NB4 (cell line): ENCODE measurements at regions not wholly inside any gene's neighbourhood (a gene's known extent, or its start where the extent isn't known, plus 50 kb on each side); places are given as distances from the start of the nearest gene placed in this dataset.

Experiments
- DNase-seq: peaks from one replicate; pipeline ENCODE4 v3.0.0; 2010; ENCODE audit warnings: low read depth
- H3K4me3 ChIP-seq: one replicate; pipeline ENCODE4 v1.5.1; 2011; ENCODE audit warnings: mild to moderate bottlenecking, low read depth, low read length, moderate library complexity
- CTCF ChIP-seq: IDR thresholded peaks from one replicate; pipeline ENCODE4 v1.5.1; 2012; ENCODE audit warnings: low read depth, low read length
- MYC ChIP-seq: IDR thresholded peaks from 2 replicates; pipeline ENCODE4 v1.6.1; 2011; ENCODE audit warnings: low read depth, low read length
- POLR2A ChIP-seq: IDR thresholded peaks from 2 replicates; pipeline ENCODE4 v1.6.1; 2011; ENCODE audit warnings: mild to moderate bottlenecking; ENCODE audit not compliant: insufficient read length; ENCODE audit errors: extremely low read depth
- TF ChIP-seq, protein P1 (sequence below): IDR thresholded peaks from 2 replicates; pipeline ENCODE4 v1.6.1; 2011; ENCODE audit warnings: low read depth, low read length

DNA sequence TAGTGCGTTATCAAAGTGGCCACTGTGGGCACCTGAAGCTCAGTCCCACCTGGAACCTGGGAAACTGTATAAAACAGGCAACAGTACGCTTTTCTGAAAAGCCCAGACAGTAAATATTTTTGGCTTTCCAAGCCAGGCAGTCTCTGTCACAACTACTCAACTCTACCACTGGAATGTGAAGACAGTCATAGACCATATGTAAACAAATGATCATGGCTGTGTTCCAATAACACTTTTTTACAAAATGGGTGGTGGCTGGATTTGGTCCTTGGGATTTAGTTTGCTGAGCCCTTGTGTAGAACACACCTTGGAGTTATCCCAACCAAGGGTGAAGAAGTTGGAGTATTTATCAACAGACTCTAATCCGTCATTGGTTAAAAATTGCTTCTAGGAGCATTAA is 259.9 kb downstream of the SKIDA1 start:
- no peak for DNase-seq
- H3K4me3 ChIP-seq, result no peak overlapping the region
- TF ChIP-seq CTCF, result no peak
- no peak for TF ChIP-seq POLR2A
- TF ChIP-seq, protein P1, sequence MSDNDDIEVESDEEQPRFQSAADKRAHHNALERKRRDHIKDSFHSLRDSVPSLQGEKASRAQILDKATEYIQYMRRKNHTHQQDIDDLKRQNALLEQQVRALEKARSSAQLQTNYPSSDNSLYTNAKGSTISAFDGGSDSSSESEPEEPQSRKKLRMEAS, result no peak
- no peak for TF ChIP-seq MYC

GRCh38 chr10:21264271-21264670 is 261.2 kb downstream of the SKIDA1 start:
- DNase-seq, result no peak
- TF ChIP-seq MYC (no peak), CTCF (no peak), POLR2A (no peak)
- TF ChIP-seq, protein P1, result no peak
- no peak overlapping the region for H3K4me3 ChIP-seq

GRCh38 chr10:21263839-21264238 is 261.6 kb downstream of the SKIDA1 start:
- DNase-seq, result no peak
- no peak overlapping the region for H3K4me3 ChIP-seq
- TF ChIP-seq MYC (no peak), POLR2A (no peak), CTCF (no peak)
- TF ChIP-seq, protein P1, result no peak

DNA sequence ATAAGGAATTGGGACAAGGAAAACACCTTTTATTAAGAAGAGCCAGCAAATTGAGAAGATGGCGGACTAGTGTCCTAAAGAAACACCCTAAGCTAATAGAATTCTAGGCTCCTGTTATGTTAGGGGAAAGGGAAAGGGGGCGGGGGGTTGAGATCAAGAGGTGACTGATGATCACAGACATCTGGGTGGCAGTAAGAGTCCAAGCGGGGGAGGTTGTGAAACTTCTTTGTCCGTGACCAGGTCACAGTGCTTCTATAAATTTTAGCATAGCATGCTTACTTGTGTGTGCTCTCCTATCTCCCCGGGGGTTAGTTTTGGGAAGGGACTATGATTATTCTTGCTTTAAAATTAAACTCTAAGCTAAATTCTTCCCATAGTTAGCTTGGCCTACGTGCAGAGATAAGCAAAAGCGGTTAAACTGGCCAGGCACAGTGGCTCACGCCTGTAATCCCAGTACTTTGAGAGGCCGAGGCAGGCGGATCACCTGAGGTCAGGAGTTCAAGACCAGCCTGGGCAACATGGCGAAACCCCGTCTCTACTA is 262.1 kb downstream of the SKIDA1 start:
- no peak overlapping the region for H3K4me3 ChIP-seq
- DNase-seq, result no peak
- TF ChIP-seq, protein P1, result no peak

- no peak for DNase-seq
- TF ChIP-seq MYC (no peak), CTCF (no peak), POLR2A (no peak)
- TF ChIP-seq, protein P1, result no peak
- no peak overlapping the region for H3K4me3 ChIP-seq
Observed at GRCh38 chr10:21261842-21262294, 263.6 kb downstream of the SKIDA1 start.

DNA sequence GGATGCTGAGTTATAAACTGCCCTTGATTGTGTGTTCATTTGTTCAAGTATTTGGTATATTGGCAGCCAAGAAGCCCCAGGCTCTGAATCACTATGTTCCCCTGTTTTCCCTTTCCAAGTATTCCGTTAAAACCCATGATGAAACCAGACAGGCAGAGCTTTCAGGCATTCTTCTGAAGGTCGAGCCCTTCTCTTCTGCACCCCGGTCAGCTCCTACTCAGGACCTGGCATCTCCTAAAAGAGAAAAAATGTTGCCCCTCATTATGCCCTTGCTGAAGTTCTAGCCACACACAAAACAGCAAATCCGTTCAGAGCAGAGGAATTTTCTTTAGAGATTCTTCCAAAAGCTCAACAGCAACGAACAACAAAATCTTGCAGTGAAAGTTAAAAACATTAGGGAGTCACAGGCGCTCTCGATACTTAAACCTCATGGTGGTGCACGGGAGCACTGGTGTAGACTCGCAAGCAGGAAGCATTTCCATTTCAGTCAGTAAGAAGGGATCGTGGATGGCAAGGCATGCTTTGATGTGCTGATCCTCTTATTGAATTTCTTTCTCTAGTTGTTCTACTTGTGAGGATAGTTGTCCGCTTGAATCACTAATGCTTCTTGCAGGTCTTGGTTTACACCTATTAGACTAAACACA is 264.9 kb downstream of the SKIDA1 start:
- H3K4me3 ChIP-seq, result no peak overlapping the region
- TF ChIP-seq POLR2A (no peak), MYC (no peak)
- TF ChIP-seq, protein P1, result no peak
- DNase-seq, result no peak
